ENCODE measurements at regions not wholly inside any gene's neighbourhood (a gene's known extent, or its start where the extent isn't known, plus 50 kb on each side); places are given as distances from the start of the nearest gene placed in this dataset.
"Not testable (repeated sequence)": the region's sequence is repeated elsewhere in the genome, so short reads cannot be mapped to it uniquely, and the experiment has no call there.

GRCh38 chr6:126848119-126848518 lies 270.4 kb upstream of the RSPO3 start:
- no peak overlapping the region for H3K27ac Mint-ChIP-seq
- no peak overlapping the region for H3K4me3 Mint-ChIP-seq
- H3K9me3 Mint-ChIP-seq: no peaks in the 10 kb centered on the region
- no peaks in the 10 kb centered on the region for H3K27me3 Mint-ChIP-seq
- DNase-seq: no peak
- H3K36me3 Mint-ChIP-seq (ENCODE audit: low read depth): no peaks in the 10 kb centered on the region
- POLR2A ChIA-PET: interaction anchor here (0.7 kb wide), 1 partner anchor 60 kb away, joined by 3 read pairs; no protein-coding TSS in a partner anchor
- H3K4me1 Mint-ChIP-seq: no peaks in the 10 kb centered on the region
- CTCF ChIA-PET: no interaction called here

GRCh38 chr6:126867641-126868040 lies 250.8 kb upstream of the RSPO3 start:
- POLR2A ChIA-PET: no interaction called here
- Mint-ChIP-seq H3K27ac (no peak overlapping the region), H3K9me3 (no peaks in the 10 kb centered on the region), H3K36me3 (ENCODE audit: low read depth) (no peaks in the 10 kb centered on the region), H3K4me3 (no peak overlapping the region), H3K27me3 (no peaks in the 10 kb centered on the region), H3K4me1 (no peaks in the 10 kb centered on the region)
- DNase-seq: no peak
- CTCF ChIA-PET: no interaction called here

- Mint-ChIP-seq H3K27ac (no peak overlapping the region), H3K9me3 (no peaks in the 10 kb centered on the region), H3K4me3 (no peak overlapping the region), H3K27me3 (no peaks in the 10 kb centered on the region), H3K4me1 (no peaks in the 10 kb centered on the region), H3K36me3 (ENCODE audit: low read depth) (no peaks in the 10 kb centered on the region)
- POLR2A ChIA-PET: no interaction called here
- CTCF ChIA-PET: no interaction called here
- DNase-seq: no peak
Measured at GRCh38 chr6:126873351-126873750, 245.1 kb upstream of the RSPO3 start.

- Mint-ChIP-seq H3K27ac (no peak overlapping the region), H3K4me3 (no peak overlapping the region), H3K36me3 (ENCODE audit: low read depth) (no peaks in the 10 kb centered on the region), H3K27me3 (no peaks in the 10 kb centered on the region), H3K9me3 (no peaks in the 10 kb centered on the region), H3K4me1 (no peaks in the 10 kb centered on the region)
- POLR2A ChIA-PET: no interaction called here
- CTCF ChIA-PET: no interaction called here
- no peak for DNase-seq
Measured at GRCh38 chr6:126873791-126874190, 244.7 kb upstream of the RSPO3 start.

- Mint-ChIP-seq H3K27ac (no peak overlapping the region), H3K4me3 (no peak overlapping the region), H3K36me3 (ENCODE audit: low read depth) (no peaks in the 10 kb centered on the region), H3K27me3 (no peaks in the 10 kb centered on the region), H3K9me3 (no peaks in the 10 kb centered on the region), H3K4me1 (no peaks in the 10 kb centered on the region)
- ChIA-PET CTCF (interaction anchor here (0.6 kb wide), 2 partner anchors 236 to 512 kb away, joined by 3 read pairs; no protein-coding TSS in a partner anchor), POLR2A (no interaction called here)
- no peak for DNase-seq
Measured at GRCh38 chr6:126876446-126876845, 242.0 kb upstream of the RSPO3 start.

- ChIA-PET POLR2A (no interaction called here), CTCF (no interaction called here)
- Mint-ChIP-seq H3K36me3 (ENCODE audit: low read depth) (no peaks in the 10 kb centered on the region), H3K4me1 (no peaks in the 10 kb centered on the region), H3K27ac (no peak overlapping the region), H3K27me3 (no peaks in the 10 kb centered on the region), H3K9me3 (peaks cover 2% of the 10 kb centered on the region), H3K4me3 (no peak overlapping the region)
- no peak for DNase-seq
Measured at GRCh38 chr6:126880964-126881363, 237.5 kb upstream of the RSPO3 start.

- no peak overlapping the region for H3K27ac Mint-ChIP-seq
- H3K4me1 Mint-ChIP-seq: no peaks in the 10 kb centered on the region
- no peaks in the 10 kb centered on the region for H3K36me3 Mint-ChIP-seq (ENCODE audit: low read depth)
- no peaks in the 10 kb centered on the region for H3K27me3 Mint-ChIP-seq
- POLR2A ChIA-PET: no interaction called here
- H3K9me3 Mint-ChIP-seq: peaks cover 2% of the 10 kb centered on the region
- no peak for DNase-seq
- H3K4me3 Mint-ChIP-seq: no peak overlapping the region
- CTCF ChIA-PET: no interaction called here
Measured at GRCh38 chr6:126886106-126886505, 232.4 kb upstream of the RSPO3 start.

- Mint-ChIP-seq H3K27ac (no peak overlapping the region), H3K9me3 (peaks cover 5% of the 10 kb centered on the region), H3K27me3 (no peaks in the 10 kb centered on the region), H3K4me1 (no peaks in the 10 kb centered on the region), H3K4me3 (no peak overlapping the region), H3K36me3 (ENCODE audit: low read depth) (no peaks in the 10 kb centered on the region)
- no peak for DNase-seq
- CTCF ChIA-PET: no interaction called here
- POLR2A ChIA-PET: no interaction called here
Measured at GRCh38 chr6:126888727-126889725, 229.4 kb upstream of the RSPO3 start.

GRCh38 chr6:126890055-126890454 lies 228.4 kb upstream of the RSPO3 start:
- Mint-ChIP-seq H3K36me3 (ENCODE audit: low read depth) (no peaks in the 10 kb centered on the region), H3K9me3 (peaks cover 3% of the 10 kb centered on the region), H3K27ac (no peak overlapping the region), H3K4me3 (no peak overlapping the region), H3K27me3 (no peaks in the 10 kb centered on the region), H3K4me1 (no peaks in the 10 kb centered on the region)
- no peak for DNase-seq
- POLR2A ChIA-PET: no interaction called here
- CTCF ChIA-PET: no interaction called here

- H3K4me3 Mint-ChIP-seq: no peak overlapping the region
- no peak overlapping the region for H3K27ac Mint-ChIP-seq
- H3K4me1 Mint-ChIP-seq: no peaks in the 10 kb centered on the region
- no peaks in the 10 kb centered on the region for H3K27me3 Mint-ChIP-seq
- no peaks in the 10 kb centered on the region for H3K36me3 Mint-ChIP-seq (ENCODE audit: low read depth)
- DNase-seq: no peak
- ChIA-PET POLR2A (no interaction called here), CTCF (no interaction called here)
- peaks cover 3% of the 10 kb centered on the region for H3K9me3 Mint-ChIP-seq
Measured at GRCh38 chr6:126891158-126891557, 227.3 kb upstream of the RSPO3 start.

GRCh38 chr6:126892869-126893268 lies 225.6 kb upstream of the RSPO3 start:
- POLR2A ChIA-PET; H3K9me3 Mint-ChIP-seq; CTCF ChIA-PET; H3K4me3 Mint-ChIP-seq; H3K27ac Mint-ChIP-seq; H3K4me1 Mint-ChIP-seq; H3K27me3 Mint-ChIP-seq; H3K36me3 Mint-ChIP-seq (ENCODE audit: low read depth); DNase-seq: not testable (repeated sequence)

- Mint-ChIP-seq H3K27ac (no peak overlapping the region), H3K4me1 (no peaks in the 10 kb centered on the region), H3K4me3 (no peak overlapping the region), H3K27me3 (no peaks in the 10 kb centered on the region), H3K9me3 (no peaks in the 10 kb centered on the region), H3K36me3 (ENCODE audit: low read depth) (no peaks in the 10 kb centered on the region)
- POLR2A ChIA-PET: no interaction called here
- DNase-seq: no peak
- CTCF ChIA-PET: no interaction called here
Measured at GRCh38 chr6:126897758-126898157, 220.7 kb upstream of the RSPO3 start.

GRCh38 chr6:126904176-126904575 lies 214.3 kb upstream of the RSPO3 start:
- no peak overlapping the region for H3K27ac Mint-ChIP-seq
- no peaks in the 10 kb centered on the region for H3K27me3 Mint-ChIP-seq
- POLR2A ChIA-PET: no interaction called here
- CTCF ChIA-PET: no interaction called here
- H3K9me3 Mint-ChIP-seq: no peaks in the 10 kb centered on the region
- no peak overlapping the region for H3K4me3 Mint-ChIP-seq
- no peaks in the 10 kb centered on the region for H3K36me3 Mint-ChIP-seq (ENCODE audit: low read depth)
- no peaks in the 10 kb centered on the region for H3K4me1 Mint-ChIP-seq
- no peak for DNase-seq

- no peak overlapping the region for H3K27ac Mint-ChIP-seq
- POLR2A ChIA-PET: no interaction called here
- H3K36me3 Mint-ChIP-seq (ENCODE audit: low read depth): no peaks in the 10 kb centered on the region
- no peaks in the 10 kb centered on the region for H3K4me1 Mint-ChIP-seq
- CTCF ChIA-PET: no interaction called here
- no peak for DNase-seq
- no peaks in the 10 kb centered on the region for H3K9me3 Mint-ChIP-seq
- no peak overlapping the region for H3K4me3 Mint-ChIP-seq
- H3K27me3 Mint-ChIP-seq: no peaks in the 10 kb centered on the region
Measured at GRCh38 chr6:126905917-126906316, 212.6 kb upstream of the RSPO3 start.
